ENCODE measurements at regions not wholly inside any gene's neighbourhood (a gene's known extent, or its start where the extent isn't known, plus 50 kb on each side); places are given as distances from the start of the nearest gene placed in this dataset.
"Not testable (repeated sequence)": the region's sequence is repeated elsewhere in the genome, so short reads cannot be mapped to it uniquely, and the experiment has no call there.

GRCh38 chr4:26176598-26177149 is 144.1 kb upstream of the RBPJ start:
- no peak for DNase-seq (ENCODE audit: low spot score)

DNA sequence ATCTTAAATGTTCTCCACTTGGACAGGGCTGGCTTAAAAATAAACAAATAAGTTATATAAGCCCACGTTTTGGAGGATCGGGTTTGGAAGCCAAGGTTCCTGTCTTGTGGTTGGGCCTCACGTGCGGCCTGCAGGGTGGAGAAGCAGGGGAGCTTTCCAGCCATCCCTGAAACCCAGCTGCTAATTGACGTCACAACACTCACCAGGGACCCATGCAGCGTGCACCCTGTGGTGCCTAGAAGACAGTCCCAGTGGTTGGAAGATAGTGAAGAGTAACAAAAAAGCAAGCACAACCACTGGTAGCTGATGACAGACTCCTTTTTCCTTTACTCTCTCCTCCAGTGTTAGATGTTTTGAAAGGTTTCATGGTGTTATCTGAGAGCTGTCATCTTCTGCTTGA is 142.0 kb upstream of the RBPJ start:
- no peak for DNase-seq (ENCODE audit: low spot score)

- DNase-seq (ENCODE audit: low spot score) = no peak
Measured at GRCh38 chr4:26179316-26179760, 141.5 kb upstream of the RBPJ start.

DNA sequence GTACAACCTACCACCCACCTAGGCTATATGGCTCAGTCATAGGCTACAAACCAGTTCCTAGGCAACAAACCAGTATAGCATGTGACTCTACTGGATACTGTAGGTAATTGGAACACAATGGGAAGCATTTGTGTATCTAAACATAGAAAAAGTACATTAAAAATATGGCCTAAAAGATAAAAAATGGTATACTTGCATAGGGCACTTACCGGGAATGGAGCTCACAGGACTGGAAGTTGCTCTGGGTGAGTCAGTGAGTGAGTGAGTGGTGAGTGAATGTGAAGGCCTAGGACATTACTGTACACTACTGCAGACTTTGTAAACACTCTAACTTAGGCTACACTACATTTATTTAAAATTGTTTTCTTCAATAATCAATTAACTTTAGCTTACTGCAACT is 139.2 kb upstream of the RBPJ start:
- DNase-seq (ENCODE audit: low spot score) = no peak

- no peak for DNase-seq (ENCODE audit: low spot score)
Measured at GRCh38 chr4:26183017-26183416, 137.8 kb upstream of the RBPJ start.

- no peak for DNase-seq (ENCODE audit: low spot score)
Measured at GRCh38 chr4:26185436-26185835, 135.4 kb upstream of the RBPJ start.

DNA sequence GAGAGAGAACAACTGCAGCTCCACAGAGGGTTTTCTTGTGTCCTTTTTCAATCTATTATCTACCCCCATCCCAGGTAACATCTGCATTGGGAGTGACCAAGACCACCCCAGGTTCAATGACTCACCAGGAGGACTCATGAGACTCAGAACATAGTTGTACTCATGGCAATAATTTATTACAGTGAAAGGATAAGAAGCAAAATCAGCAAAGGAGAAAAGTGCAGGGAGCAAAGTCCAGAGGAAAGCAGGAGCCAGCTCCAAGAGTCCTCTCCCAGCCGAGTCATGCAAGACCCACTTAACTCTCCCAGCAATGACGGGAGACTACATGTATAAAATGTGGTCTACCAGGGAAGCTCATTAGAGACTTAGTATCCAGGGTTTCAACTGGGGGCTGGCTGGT is 129.5 kb upstream of the RBPJ start:
- DNase-seq (ENCODE audit: low spot score) = no peak

GRCh38 chr4:26192899-26193869 is 127.6 kb upstream of the RBPJ start:
- DNase-seq (ENCODE audit: low spot score) = peak; percentile 57

DNA sequence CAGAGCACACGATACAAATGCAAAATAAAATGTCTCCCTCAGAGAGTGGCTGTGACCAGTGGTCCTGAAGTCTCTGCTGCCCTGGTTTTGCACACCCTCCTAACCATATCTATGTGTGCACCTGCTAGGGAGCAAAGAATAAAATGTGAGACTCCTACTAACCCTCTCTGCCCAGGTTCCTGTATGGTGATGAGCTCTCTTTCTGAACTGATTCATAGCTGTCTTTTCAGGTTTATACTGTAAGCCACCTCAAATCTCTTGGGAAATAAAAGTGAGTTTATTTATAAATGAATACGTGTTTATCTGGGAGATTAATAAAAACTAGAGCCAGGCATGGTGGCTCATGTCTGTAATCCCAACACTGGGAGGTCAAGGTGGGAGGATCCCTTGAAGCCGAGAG is 126.0 kb upstream of the RBPJ start:
- DNase-seq (ENCODE audit: low spot score) = no peak

DNA sequence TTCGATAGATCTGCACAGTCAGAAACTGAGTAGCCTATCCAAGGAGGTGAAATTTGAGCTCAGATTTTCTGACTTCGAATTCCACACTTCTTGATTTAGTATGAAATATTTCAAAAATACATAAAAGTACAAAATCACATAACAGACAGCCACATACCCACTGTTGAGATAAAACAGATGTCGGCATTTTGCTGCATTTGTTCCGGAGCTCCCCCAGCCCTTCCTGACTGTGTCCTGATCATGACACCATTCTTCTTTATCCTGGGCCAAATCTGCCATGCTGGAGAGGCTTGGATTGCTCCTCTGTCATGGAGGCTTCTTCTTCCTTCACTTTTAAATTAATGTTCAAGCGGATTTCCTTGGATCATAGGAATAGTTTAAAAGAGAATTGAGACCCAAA is 124.2 kb upstream of the RBPJ start:
- DNase-seq (ENCODE audit: low spot score) = no peak

- DNase-seq (ENCODE audit: low spot score) = no peak
Measured at GRCh38 chr4:26197018-26197779, 123.6 kb upstream of the RBPJ start.

GRCh38 chr4:26198931-26199330 is 121.9 kb upstream of the RBPJ start:
- DNase-seq (ENCODE audit: low spot score) = not testable (repeated sequence)

DNA sequence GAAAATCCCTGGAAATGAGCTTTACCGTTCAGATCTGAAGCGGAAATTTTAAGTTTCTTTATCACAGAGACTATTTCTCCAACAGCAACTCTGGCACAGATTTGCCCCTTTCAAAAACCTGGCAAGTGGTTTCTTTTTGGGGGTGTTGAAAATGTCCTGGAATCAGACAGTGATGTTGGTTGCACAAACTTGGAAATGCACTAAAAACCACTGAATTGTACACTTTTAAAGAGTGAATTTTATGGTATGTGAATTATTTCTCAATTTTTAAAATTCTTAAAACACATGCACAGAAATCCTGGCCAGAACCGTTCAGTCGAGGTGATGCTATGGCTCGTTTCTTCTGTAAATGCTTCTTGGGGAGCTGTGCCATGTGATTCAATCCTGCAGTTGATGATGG is 121.2 kb upstream of the RBPJ start:
- DNase-seq (ENCODE audit: low spot score) = no peak

- no peak for DNase-seq (ENCODE audit: low spot score)
Measured at GRCh38 chr4:26201120-26201519, 119.7 kb upstream of the RBPJ start.

DNA sequence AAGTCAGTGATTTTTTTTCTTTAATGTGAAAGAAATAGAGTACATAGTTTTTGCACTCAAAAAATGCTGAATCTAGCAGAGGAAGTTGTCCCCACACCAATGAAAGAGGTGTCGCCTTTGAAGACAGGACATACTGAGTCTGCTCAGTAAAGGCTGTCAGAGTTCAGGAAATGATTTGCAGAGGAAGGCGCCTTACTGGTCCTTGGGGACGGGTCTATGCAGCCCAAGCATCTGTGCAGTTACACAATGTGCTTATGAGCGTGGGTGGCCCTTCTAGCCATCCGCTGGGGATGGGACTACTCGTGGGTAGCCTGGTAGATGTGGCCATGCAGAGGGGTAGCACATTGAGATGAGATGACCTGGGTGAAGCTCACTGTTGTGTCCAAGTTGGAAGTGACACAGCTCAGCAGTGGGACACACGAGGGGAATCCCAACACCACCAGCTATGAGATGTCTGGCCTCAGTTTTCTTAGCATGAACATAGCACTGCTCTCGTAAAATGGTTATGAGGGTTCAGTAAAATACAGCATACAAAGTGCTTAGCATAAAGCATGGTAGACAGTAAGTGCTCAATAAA is 116.5 kb upstream of the RBPJ start:
- DNase-seq (ENCODE audit: low spot score) = no peak

DNA sequence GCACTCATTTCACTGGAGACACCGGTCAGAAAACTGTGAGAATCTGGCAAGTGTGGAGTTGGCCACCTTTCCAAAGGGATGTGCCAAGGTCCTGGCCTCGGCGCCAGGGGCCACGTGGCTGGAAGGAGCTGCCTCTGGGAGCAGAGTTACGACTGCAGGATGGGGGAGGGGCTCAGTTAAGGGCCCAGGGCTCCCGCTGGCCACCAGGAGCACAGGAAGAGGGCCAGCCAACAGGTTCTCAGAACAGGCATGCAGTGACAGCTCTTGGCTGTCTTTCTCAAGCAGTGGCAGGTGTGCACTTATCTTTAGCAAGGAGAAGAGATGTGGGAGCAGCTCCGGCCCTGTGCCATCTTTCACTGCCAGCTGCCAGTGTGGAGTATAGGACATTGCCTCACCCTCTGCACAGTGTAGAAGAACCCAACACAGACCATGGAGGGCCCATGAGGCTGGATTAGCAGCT is 115.9 kb upstream of the RBPJ start:
- no peak for DNase-seq (ENCODE audit: low spot score)

DNA sequence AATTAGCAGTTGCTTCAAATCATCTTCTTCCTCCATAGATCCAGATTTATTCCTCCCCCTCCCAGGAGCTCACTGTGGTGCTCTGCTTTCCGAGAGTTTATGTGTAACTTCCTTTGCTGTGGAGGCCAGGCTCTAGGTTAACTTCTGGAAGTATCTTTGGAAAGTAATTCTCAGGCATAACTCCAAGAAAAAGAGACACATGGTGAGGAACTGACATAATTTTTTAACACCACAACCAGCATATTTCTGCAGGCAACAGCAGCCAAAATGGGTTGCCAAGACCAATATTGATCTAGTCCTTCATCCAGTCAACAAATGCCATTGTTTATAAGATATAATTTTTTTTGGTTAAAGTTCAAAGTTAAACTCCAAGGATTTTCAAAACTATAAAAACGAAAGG is 114.5 kb upstream of the RBPJ start:
- peak; percentile 51 for DNase-seq (ENCODE audit: low spot score)

DNA sequence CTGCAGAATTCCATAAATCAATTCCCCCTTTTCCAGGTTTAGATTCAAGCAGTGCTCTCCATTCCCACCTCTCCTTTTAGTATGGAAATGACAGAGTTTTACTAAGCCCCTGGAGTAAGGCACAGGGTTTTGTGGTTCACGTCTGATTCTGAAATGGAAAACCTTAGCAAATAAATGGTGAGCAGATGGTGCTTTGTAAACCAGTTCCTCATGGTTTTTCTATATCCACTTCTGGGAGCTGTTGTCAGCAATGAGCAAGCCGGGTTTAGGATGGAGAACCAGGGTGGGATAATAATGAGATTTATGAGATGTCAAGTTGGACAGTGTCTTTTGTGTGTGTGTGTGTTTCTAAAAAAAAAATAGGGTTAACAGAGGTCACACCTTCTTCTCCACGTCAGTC is 113.8 kb upstream of the RBPJ start:
- no peak for DNase-seq (ENCODE audit: low spot score)

DNA sequence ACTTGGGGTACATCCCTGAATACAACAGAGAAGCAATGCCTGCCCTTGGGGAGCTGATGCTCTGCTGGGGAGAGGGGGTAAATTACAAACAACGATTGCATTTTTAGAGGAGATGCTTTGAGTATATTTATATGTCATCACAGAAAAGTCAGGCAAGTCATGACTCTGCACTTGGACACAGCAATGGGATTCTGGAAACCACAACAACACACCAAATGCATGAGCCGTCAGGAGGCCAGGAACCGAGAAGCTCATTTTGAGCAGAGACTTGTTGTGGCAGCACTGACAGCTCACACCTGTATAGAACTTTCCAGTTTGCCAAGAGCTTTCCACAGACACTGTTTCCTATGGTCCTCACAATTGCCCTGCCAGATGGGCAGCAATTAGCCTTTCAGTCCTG is 113.2 kb upstream of the RBPJ start:
- DNase-seq (ENCODE audit: low spot score) = no peak

DNA sequence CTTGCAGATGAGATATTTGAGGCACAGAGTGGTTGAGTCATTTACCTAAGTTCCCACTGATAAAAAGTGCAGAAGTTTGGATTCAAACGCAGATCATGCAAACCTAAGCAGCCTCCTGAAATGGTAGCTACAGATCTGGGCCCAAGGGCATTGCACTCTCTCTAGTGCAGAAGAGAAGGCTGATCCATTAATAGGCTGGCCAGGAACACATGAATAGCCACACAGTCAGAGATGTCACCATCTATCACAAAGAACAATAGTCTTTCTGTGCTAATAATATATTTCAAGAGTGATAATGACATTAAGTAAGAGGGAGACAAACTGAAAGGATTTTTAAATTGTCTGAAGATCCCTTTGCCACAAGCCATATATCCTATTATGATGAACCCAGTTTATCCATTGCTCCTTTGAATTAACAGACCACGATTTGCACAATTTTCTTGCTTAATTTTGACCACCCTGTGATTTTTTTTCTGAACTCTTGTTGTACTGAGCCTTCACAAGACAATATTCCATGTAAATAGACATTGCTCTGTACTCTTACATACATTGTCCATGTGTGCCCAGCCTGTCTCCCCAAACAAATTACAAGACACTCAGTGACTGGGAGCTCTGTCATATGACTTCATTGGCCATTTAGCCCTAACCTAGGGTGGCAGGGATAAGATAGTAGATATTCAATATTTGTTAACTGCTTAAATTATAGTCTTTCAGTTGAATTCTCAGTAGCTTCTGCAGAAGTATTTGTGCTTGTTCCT is 112.4 kb upstream of the RBPJ start:
- DNase-seq (ENCODE audit: low spot score) = peak; percentile 94

- not testable (repeated sequence) for DNase-seq (ENCODE audit: low spot score)
Measured at GRCh38 chr4:26209378-26209777, 111.4 kb upstream of the RBPJ start.

DNA sequence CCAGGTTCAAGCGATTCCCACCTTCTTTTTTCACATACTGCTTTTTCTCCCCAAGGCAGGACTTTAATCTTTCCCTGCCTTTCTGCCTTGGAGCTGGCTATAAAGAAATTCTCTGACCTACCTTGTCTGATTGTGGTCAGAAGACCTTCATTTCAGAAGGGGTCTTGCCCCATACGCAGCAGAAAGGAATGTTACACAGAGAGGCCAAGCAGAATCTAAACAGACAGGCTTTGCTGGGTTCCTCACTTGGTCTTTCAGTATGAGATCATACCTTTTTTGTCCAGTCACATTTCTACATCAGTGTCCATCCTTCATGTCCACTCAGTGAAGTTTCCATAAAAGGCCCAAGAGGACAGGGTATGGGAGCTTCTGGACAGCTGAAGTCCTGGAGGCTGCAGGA is 108.3 kb upstream of the RBPJ start:
- no peak for DNase-seq (ENCODE audit: low spot score)

All from pons (tissue), 1 donor.